HepG2 (cell line): ENCODE measurements at regions not wholly inside any gene's neighbourhood (a gene's known extent, or its start where the extent isn't known, plus 50 kb on each side); places are given as distances from the start of the nearest gene placed in this dataset.

Experiments
- ATAC-seq: fragments of 200-7000 bp; cut with Tn5 transposase; 3 replicates; pipeline ENCODE4 v1.9.1; 2020; ENCODE audit warnings: mild to moderate bottlenecking, moderate library complexity
- BruUV-seq: library from RNA; stranded (reverse); fragments of 400-500 nt; replicated peaks from 2 replicates; lab custom pipeline; 2021; lab: Mats Ljungman, UMichigan
- CTCF ChIA-PET: fragments of 300-600 bp; formaldehyde crosslinking; extraction: SDS; loops from one replicate; lab custom pipeline; 2021; ENCODE audit warnings: low total read pairs, inconsistent platforms, low intra/inter-chr PET ratio; lab: Yijun Ruan, JAX
- POLR2A ChIA-PET: fragments of 350-600 bp; sonication (Branson Sonifier 250); formaldehyde crosslinking; loops from one replicate; lab custom pipeline; 2020; ENCODE audit warnings: antibody characterized with exemption, inconsistent platforms; lab: Yijun Ruan, JAX
- DNase-seq: peaks from one replicate; pipeline ENCODE4 v3.0.0-alpha.2; 2015; ENCODE audit warnings: low spot score
- FAIRE-seq: peaks from 3 replicates; lab custom pipeline; 2011; peaks lifted over from hg19 to GRCh38; lab: Jason Lieb, UNC
- H2AFZ ChIP-seq: one replicate; pipeline ENCODE4 v1.6.1; 2011; ENCODE audit warnings: low read length, inconsistent platforms
- H3K27ac ChIP-seq: fragments of 300-600 bp; 3 replicates; pipeline ENCODE4 v1.8.0; 2011; ENCODE audit warnings: mixed run types, mild to moderate bottlenecking, mixed read lengths, low read length, inconsistent platforms; ENCODE audit not compliant: insufficient read depth; ENCODE audit errors: extremely low read length
- H3K27me3 ChIP-seq, 2 experiments: fragments of 200-600 bp in 1 of 2; 2 replicates in 1 of 2; 3 replicates in 1 of 2; pipeline versions ENCODE4 v1.6.0 to v1.8.0; 2011; ENCODE audit warnings: low read length in 2 of 2, mild to moderate bottlenecking in 2 of 2, moderate library complexity in 2 of 2, inconsistent platforms in 1 of 2; ENCODE audit not compliant: insufficient read depth in 2 of 2, control insufficient read depth in 1 of 2
- H3K36me3 ChIP-seq, 2 experiments: fragments of 200-600 bp in 1 of 2; replicated peaks in 1 of 2; 2 replicates in 1 of 2; 3 replicates in 1 of 2; pipeline versions ENCODE4 v1.5.1 to v1.8.0; 2011; ENCODE audit warnings: low read length in 2 of 2, inconsistent platforms in 1 of 2; ENCODE audit not compliant: insufficient read depth in 2 of 2, control insufficient read depth in 1 of 2
- H3K4me1 ChIP-seq: 2 replicates; pipeline ENCODE4 v1.5.1; 2012; ENCODE audit warnings: low read length, inconsistent platforms; ENCODE audit not compliant: insufficient read depth
- H3K4me2 ChIP-seq: 2 replicates; pipeline ENCODE4 v1.6.0; 2011; ENCODE audit warnings: low read depth, low read length, inconsistent platforms
- H3K4me3 ChIP-seq, 3 experiments: fragments of 200-600 bp in 1 of 3; sonication (generic), shearing (Covaris generic) in 1 of 3; replicated peaks in 1 of 3; 2 replicates each; pipeline ENCODE4 v1.5.1; 2011 to 2016; ENCODE audit warnings: low read length in 3 of 3, inconsistent platforms in 2 of 3, low read depth in 2 of 3, mild to moderate bottlenecking in 2 of 3, control low read depth in 1 of 3, mixed read lengths in 1 of 3; ENCODE audit not compliant: insufficient read depth in 1 of 3
- H3K79me2 ChIP-seq: one replicate; pipeline ENCODE4 v1.6.1; 2011; ENCODE audit warnings: low read length, inconsistent platforms; ENCODE audit not compliant: insufficient read depth
- H3K9ac ChIP-seq: 2 replicates; pipeline ENCODE4 v1.6.0; 2011; ENCODE audit warnings: mild to moderate bottlenecking, low read depth, low read length, inconsistent platforms; ENCODE audit not compliant: insufficient read depth
- H3K9me3 ChIP-seq: 2 replicates; pipeline ENCODE4 v1.5.1; 2012; ENCODE audit warnings: mild to moderate bottlenecking, low read length
- H4K20me1 ChIP-seq: 2 replicates; pipeline ENCODE4 v1.6.0; 2011; ENCODE audit warnings: inconsistent platforms, mild to moderate bottlenecking, low read length, moderate library complexity; ENCODE audit not compliant: insufficient read depth
- CREB1 ChIP-seq, 2 experiments: fragments of 450-650 bp in 1 of 2; IDR thresholded peaks; 2 replicates each; pipeline ENCODE4 v1.6.1; 2016 to 2017; ENCODE audit warnings: control low read depth in 1 of 2, mild to moderate bottlenecking in 1 of 2, missing compliant biosample characterization in 1 of 2, missing genetic modification characterization in 1 of 2
- DRAP1 ChIP-seq: IDR thresholded peaks from 2 replicates; pipeline ENCODE4 v1.6.1; 2016; ENCODE audit warnings: missing genetic modification reagents, missing compliant biosample characterization
- FOXO1 ChIP-seq: sonication (generic); formaldehyde crosslinking; IDR thresholded peaks from 2 replicates; pipeline ENCODE4 v1.4.0; 2020; ENCODE audit warnings: missing genetic modification reagents
- HDAC2 ChIP-seq: sonication (generic); formaldehyde crosslinking; IDR thresholded peaks from 2 replicates; pipeline ENCODE4 v1.4.0; 2020; ENCODE audit warnings: missing genetic modification reagents
- KDM6A ChIP-seq: IDR thresholded peaks from 2 replicates; pipeline ENCODE4 v1.6.1; 2016; ENCODE audit warnings: low read depth
- NFE2 ChIP-seq: sonication (generic); formaldehyde crosslinking; IDR thresholded peaks from 2 replicates; pipeline ENCODE4 v1.4.0; 2020; ENCODE audit warnings: missing genetic modification reagents
- NPAS2 ChIP-seq: sonication (generic); formaldehyde crosslinking; IDR thresholded peaks from 2 replicates; pipeline ENCODE4 v1.8.0; 2022; ENCODE audit warnings: mild to moderate bottlenecking, missing genetic modification reagents, borderline replicate concordance
- SNAI1 ChIP-seq: sonication (generic); formaldehyde crosslinking; IDR thresholded peaks from 2 replicates; pipeline ENCODE4 v1.5.0; 2020; ENCODE audit warnings: mild to moderate bottlenecking, missing genetic modification reagents, borderline replicate concordance
- TAF1 ChIP-seq: sonication (generic); formaldehyde crosslinking; IDR thresholded peaks from 2 replicates; pipeline ENCODE4 v1.4.0; 2020; ENCODE audit warnings: missing genetic modification reagents
- THAP7 ChIP-seq: sonication (generic); formaldehyde crosslinking; IDR thresholded peaks from 2 replicates; pipeline ENCODE4 v1.8.1; 2023; ENCODE audit warnings: mild to moderate bottlenecking, missing genetic modification reagents
- THYN1 ChIP-seq: sonication (generic); formaldehyde crosslinking; IDR thresholded peaks from 2 replicates; pipeline ENCODE4 v1.8.1; 2023; ENCODE audit warnings: low read depth, mild to moderate bottlenecking, moderate library complexity, missing genetic modification reagents, borderline replicate concordance
- YEATS2 ChIP-seq: sonication (generic); formaldehyde crosslinking; IDR thresholded peaks from 2 replicates; pipeline ENCODE4 v1.4.0; 2020; ENCODE audit warnings: missing genetic modification reagents, borderline replicate concordance
- ZBTB7B ChIP-seq: sonication (generic); formaldehyde crosslinking; IDR thresholded peaks from 2 replicates; pipeline ENCODE4 v1.4.0; 2020; ENCODE audit warnings: missing genetic modification reagents
- ZNF3 ChIP-seq: IDR thresholded peaks from 2 replicates; pipeline ENCODE4 v1.7.0; 2017; ENCODE audit warnings: inconsistent platforms
- ZNF329 ChIP-seq: sonication (generic); formaldehyde crosslinking; IDR thresholded peaks from 2 replicates; pipeline ENCODE4 v1.9.0; 2021; ENCODE audit warnings: low read depth, mild to moderate bottlenecking, missing genetic modification reagents
- ZNF33A ChIP-seq: sonication (generic); formaldehyde crosslinking; IDR thresholded peaks from 2 replicates; pipeline ENCODE4 v1.5.1; 2020; ENCODE audit warnings: missing genetic modification reagents, mild to moderate bottlenecking, moderate library complexity, borderline replicate concordance
- ZNF75D ChIP-seq: sonication (generic); formaldehyde crosslinking; IDR thresholded peaks from 2 replicates; pipeline ENCODE4 v1.8.1; 2023; ENCODE audit warnings: missing genetic modification reagents, mild to moderate bottlenecking, borderline replicate concordance
- WGBS: methylation state at CpG from one replicate; pipeline ENCODE4 v1.1.6; 2017; ENCODE audit warnings: low lambda C conversion rate; 5-methylcytosine and 5-hydroxymethylcytosine counted together
- in situ Hi-C: cut with HindIII; loops from 2 replicates; pipeline ENCODE4 v1.10.0; 2017; ENCODE audit warnings: low pct_unique_long_range_greater_than_20kb; ENCODE audit not compliant: extremely low pct_ligation_motif_present
- intact Hi-C: fragments of 100-400 bp; cut with micrococcal nuclease; formaldehyde crosslinking; loops from one replicate; pipeline ENCODE4 v1.10.0; 2022; ENCODE audit not compliant: unreplicated experiment
- TF ChIP-seq, protein P1 (sequence below): sonication (generic); formaldehyde crosslinking; IDR thresholded peaks from 2 replicates; pipeline ENCODE4 v1.8.0; 2022; ENCODE audit warnings: missing genetic modification reagents, mild to moderate bottlenecking, inconsistent platforms, borderline replicate concordance

- ATAC-seq (no peak), DNase-seq (no peak), FAIRE-seq (no peak)
- Histone ChIP-seq H3K27ac (no peak overlapping the region), H3K4me3 (no peak overlapping the region), H3K9ac (no peak overlapping the region), H3K4me1 (no peaks in the 10 kb centered on the region), H3K9me3 (no peaks in the 10 kb centered on the region), H3K4me2 (no peak overlapping the region), H3K27me3 (no peaks in the 10 kb centered on the region; a peak in 1 of 5 replicates), H3K79me2 (no peaks in the 10 kb centered on the region), H3K36me3 (no peaks in the 10 kb centered on the region), H2AFZ (no peak overlapping the region), H4K20me1 (no peaks in the 10 kb centered on the region)
- no TSS peak for BruUV-seq
- POLR2A ChIA-PET = no interaction called here
- in situ Hi-C loops = no loop called here
- intact Hi-C loops = no loop called here
- TF ChIP-seq CREB1 (IDR thresholded peaks at IDR 0.05) = 0 out of 2 replicates have a peak, but pooled peaks have one; percentile 11
- TF ChIP-seq CREB1 (CRISPR knock-in tag; IDR thresholded peaks at IDR 0.05) = no peak
- no peak for TF ChIP-seq TAF1
- 12% methylated on average over 7 of the region's 7 CpGs for WGBS
- CTCF ChIA-PET = no interaction called here
Observed at GRCh38 chr2:55809875-55810621, 113.5 kb downstream of the EFEMP1 start.

GRCh38 chr2:55807900-55808299 is 114.3 kb upstream of the PNPT1 start:
- in situ Hi-C loops = no loop called here
- WGBS = 14% methylated on average over 2 of the region's 2 CpGs
- H3K4me3 ChIP-seq = no peak overlapping the region
- no peak for DNase-seq
- H3K36me3 ChIP-seq = no peaks in the 10 kb centered on the region
- no peak for ATAC-seq
- CTCF ChIA-PET = no interaction called here
- no peaks in the 10 kb centered on the region for H4K20me1 ChIP-seq
- no peaks in the 10 kb centered on the region for H3K79me2 ChIP-seq
- H2AFZ ChIP-seq = no peak overlapping the region
- BruUV-seq = no TSS peak
- intact Hi-C loops = no loop called here
- no peak for FAIRE-seq
- H3K4me1 ChIP-seq = no peaks in the 10 kb centered on the region
- H3K4me2 ChIP-seq = no peak overlapping the region
- POLR2A ChIA-PET = no interaction called here
- H3K27me3 ChIP-seq = no peaks in the 10 kb centered on the region; a peak in 1 of 5 replicates
- H3K9me3 ChIP-seq = no peaks in the 10 kb centered on the region
- H3K9ac ChIP-seq = no peak overlapping the region
- no peak overlapping the region for H3K27ac ChIP-seq
- no peak for TF ChIP-seq SNAI1 (CRISPR knock-in tag)
- TF ChIP-seq, protein P1, sequence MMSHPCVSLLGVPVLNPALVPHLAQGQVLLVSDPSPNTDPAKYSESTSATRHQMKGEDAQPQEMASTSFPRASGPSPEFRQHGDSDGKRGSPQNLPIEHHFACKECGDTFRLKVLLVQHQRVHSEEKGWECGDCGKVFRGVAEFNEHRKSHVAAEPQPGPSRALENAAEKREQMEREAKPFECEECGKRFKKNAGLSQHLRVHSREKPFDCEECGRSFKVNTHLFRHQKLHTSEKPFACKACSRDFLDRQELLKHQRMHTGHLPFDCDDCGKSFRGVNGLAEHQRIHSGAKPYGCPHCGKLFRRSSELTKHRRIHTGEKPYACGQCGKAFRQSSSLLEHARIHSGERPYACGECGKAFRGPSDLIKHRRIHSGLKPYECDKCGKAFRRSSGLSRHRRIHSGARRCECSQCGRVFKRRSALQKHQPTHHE (CRISPR knock-in tag) = no peak
- TF ChIP-seq ZNF329 = no peak
- no peak for TF ChIP-seq HDAC2 (CRISPR knock-in tag)
- TF ChIP-seq THYN1 (CRISPR knock-in tag) = no peak
- no peak for TF ChIP-seq ZBTB7B (CRISPR knock-in tag)
- no peak for TF ChIP-seq NPAS2
- TF ChIP-seq THAP7 = no peak
- no peak for TF ChIP-seq FOXO1 (CRISPR knock-in tag)
- no peak for TF ChIP-seq KDM6A
- no peak for TF ChIP-seq ZNF75D
- no peak for TF ChIP-seq DRAP1 (CRISPR knock-in tag)
- TF ChIP-seq NFE2 (CRISPR knock-in tag) = no peak
- TF ChIP-seq ZNF33A = no peak
- no peak for TF ChIP-seq ZNF3 (CRISPR knock-in tag)
- TF ChIP-seq YEATS2 (CRISPR knock-in tag) = no peak
